Colonic mucosa (tissue), 4 donors: ENCODE measurements at regions not wholly inside any gene's neighbourhood (a gene's known extent, or its start where the extent isn't known, plus 50 kb on each side); places are given as distances from the start of the nearest gene placed in this dataset.

Experiments
- DNase-seq: peaks from one replicate; pipeline ENCODE4 v3.0.0-alpha.2; 2020
- H3K27ac ChIP-seq: fragments of 200-600 bp; one replicate; pipeline ENCODE4 v1.8.0; 2021
- H3K27me3 ChIP-seq: fragments of 200-600 bp; one replicate; pipeline ENCODE4 v1.8.0; 2021
- H3K36me3 ChIP-seq: fragments of 200-600 bp; one replicate; pipeline ENCODE4 v1.8.0; 2021
- H3K4me1 ChIP-seq: fragments of 200-600 bp; one replicate; pipeline ENCODE4 v1.8.0; 2021; ENCODE audit warnings: mild to moderate bottlenecking
- H3K4me3 ChIP-seq: fragments of 200-600 bp; one replicate; pipeline ENCODE4 v1.8.0; 2021
- H3K9ac ChIP-seq, 2 donors: one replicate each; pipeline ENCODE4 v1.7.0; 2013; ENCODE audit warnings: control low read depth in 2 of 2, low read depth in 2 of 2, low read length in 2 of 2
- H3K9me3 ChIP-seq: fragments of 200-600 bp; one replicate; pipeline ENCODE4 v1.8.0; 2021
- intact Hi-C: fragments of 100-400 bp; cut with DNase I; formaldehyde crosslinking; loops from one replicate; pipeline ENCODE4 v1.14.1; 2022
- TF ChIP-seq, protein P1 (sequence below): fragments of 200-600 bp; IDR thresholded peaks from one replicate; pipeline ENCODE4 v1.8.0; 2022; ENCODE audit warnings: antibody characterized with exemption, mild to moderate bottlenecking
- donor health status: healthy.
- donor health status: DM: no; HTN: no; CAD: no.
- donor health status: DM: no; HTN: no; CAD: no.

DNA sequence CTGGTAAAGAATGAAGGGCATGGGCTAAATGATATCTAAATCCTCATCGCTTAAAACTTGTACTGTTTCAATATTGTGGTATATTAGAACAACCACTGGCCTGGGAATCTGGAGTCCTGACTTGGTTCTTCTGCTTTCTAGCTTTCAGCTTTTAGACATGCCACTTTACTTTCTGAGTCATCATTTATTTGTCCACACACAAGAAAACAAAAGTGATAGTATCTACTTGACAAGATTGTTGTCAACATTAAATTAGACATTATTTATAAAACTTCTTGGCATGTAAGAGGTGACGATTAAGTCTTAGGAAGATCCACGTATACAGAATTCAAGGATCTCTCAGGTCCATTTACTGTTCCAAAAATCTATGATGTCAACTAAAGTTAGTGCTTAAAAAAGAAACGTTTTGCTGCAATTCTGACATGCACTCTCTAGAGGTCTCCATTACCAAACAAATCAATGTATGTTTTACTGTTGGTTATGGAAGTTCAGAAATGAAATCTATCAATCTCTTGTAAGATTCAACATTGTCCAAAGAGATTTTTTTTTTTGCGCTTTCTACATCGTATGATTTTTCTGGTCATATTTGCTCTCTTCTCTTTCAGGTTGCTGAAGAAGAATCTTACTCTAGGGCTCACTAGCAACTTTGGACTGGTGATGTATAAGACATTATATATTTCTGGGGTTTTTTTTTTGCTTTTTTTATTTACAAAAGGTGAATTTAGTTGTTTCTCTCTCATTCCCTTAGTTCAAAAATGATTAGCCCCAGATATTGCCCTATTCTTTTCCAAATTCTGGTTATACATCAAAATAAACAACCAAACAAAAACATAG lies 53.6 kb upstream of the DYNC1I1 start:
- Histone ChIP-seq H3K9me3 (no peaks in the 10 kb centered on the region), H3K9ac (no peak overlapping the region), H3K27ac (no peak overlapping the region), H3K4me3 (no peak overlapping the region), H3K27me3 (no peaks in the 10 kb centered on the region), H3K36me3 (no peaks in the 10 kb centered on the region), H3K4me1 (no peaks in the 10 kb centered on the region)
- intact Hi-C loops, result no loop called here
- no peak for DNase-seq
- TF ChIP-seq, protein P1, sequence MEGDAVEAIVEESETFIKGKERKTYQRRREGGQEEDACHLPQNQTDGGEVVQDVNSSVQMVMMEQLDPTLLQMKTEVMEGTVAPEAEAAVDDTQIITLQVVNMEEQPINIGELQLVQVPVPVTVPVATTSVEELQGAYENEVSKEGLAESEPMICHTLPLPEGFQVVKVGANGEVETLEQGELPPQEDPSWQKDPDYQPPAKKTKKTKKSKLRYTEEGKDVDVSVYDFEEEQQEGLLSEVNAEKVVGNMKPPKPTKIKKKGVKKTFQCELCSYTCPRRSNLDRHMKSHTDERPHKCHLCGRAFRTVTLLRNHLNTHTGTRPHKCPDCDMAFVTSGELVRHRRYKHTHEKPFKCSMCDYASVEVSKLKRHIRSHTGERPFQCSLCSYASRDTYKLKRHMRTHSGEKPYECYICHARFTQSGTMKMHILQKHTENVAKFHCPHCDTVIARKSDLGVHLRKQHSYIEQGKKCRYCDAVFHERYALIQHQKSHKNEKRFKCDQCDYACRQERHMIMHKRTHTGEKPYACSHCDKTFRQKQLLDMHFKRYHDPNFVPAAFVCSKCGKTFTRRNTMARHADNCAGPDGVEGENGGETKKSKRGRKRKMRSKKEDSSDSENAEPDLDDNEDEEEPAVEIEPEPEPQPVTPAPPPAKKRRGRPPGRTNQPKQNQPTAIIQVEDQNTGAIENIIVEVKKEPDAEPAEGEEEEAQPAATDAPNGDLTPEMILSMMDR, result no peak

DNA sequence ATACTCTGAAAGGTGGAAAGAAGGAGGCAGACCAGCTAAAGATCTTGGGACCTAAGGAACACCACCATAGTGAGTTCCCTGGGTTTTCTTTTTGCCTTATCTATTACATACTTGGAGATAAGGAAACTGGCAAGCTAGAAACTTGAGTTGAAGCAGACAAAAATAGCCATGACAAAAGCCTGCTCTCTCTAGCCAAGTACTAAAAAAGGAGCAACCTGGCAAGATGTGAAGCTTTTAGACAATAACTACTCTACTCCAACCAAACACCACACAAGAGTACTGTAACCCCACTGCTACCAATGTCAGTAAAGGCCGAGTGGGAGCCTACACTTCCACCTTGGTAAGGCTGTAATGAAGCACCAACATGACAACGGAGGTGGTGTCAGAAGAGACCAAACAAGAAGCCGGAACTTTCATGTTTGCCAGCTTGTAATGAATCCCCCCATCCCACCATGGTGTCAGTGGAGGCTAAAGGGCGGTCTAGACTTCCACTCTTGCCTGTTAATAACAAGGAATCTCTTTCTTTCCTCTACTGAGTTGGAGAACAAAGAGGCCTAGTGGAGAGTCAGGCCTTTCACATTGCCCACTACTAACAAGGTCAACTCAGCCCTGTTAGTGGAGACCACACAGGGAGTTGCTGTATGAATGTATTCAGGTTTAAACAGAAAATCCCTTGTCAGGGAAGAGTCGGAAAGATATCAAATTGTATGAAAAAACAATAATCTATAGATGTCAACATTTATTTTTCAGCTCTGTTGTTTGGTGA lies 55.8 kb upstream of the DYNC1I1 start:
- no peak for DNase-seq
- H3K9ac ChIP-seq, result no peak overlapping the region
- intact Hi-C loops, result no loop called here
- H3K36me3 ChIP-seq, result no peaks in the 10 kb centered on the region
- H3K9me3 ChIP-seq, result no peaks in the 10 kb centered on the region
- no peaks in the 10 kb centered on the region for H3K27me3 ChIP-seq
- H3K4me1 ChIP-seq, result no peaks in the 10 kb centered on the region
- TF ChIP-seq, protein P1, result no peak
- no peak overlapping the region for H3K27ac ChIP-seq
- H3K4me3 ChIP-seq, result no peak overlapping the region

DNA sequence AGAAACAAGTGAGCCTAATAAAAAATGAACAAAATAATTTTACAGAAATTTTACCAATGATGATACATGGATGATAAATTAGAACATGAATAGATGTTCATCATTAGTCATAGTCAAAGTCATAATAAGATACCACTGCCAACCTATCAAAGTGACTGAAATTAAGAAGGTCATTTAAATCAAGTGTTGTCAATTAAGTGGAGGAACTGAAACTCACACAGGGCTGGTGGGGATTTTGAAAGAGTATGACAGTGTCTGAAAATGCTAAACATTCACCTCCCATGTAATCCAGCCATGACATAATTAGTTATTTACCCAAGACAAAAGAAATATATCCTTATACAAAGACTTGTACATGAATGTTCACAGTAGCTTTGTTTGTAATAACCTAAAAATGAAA lies 57.1 kb upstream of the DYNC1I1 start:
- Histone ChIP-seq H3K27ac (no peak overlapping the region), H3K27me3 (no peaks in the 10 kb centered on the region), H3K4me1 (no peaks in the 10 kb centered on the region), H3K36me3 (no peaks in the 10 kb centered on the region), H3K9me3 (no peaks in the 10 kb centered on the region), H3K9ac (no peak overlapping the region), H3K4me3 (no peak overlapping the region)
- DNase-seq, result no peak
- TF ChIP-seq, protein P1, result no peak
- intact Hi-C loops, result no loop called here

DNA sequence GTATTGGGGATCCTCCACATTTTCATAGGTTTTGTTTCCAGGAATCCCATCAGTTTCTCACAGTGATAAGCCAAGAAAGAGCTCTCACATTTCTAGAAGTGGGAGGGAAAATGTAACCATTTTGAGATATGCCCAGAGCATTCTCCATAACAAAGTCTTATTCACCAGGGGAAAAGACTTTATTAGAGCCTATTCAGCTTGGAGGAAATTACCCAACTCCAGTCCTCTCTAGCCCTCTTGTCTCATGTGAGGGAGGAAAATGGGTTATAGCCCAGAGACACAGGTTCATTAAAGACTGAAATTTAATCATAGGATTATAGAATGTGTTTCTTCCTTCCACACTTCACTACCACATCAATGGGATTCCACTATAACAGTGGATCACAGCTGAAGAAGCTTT lies 61.6 kb upstream of the DYNC1I1 start:
- DNase-seq, result no peak
- H3K9me3 ChIP-seq, result no peaks in the 10 kb centered on the region
- H3K27me3 ChIP-seq, result no peaks in the 10 kb centered on the region
- H3K4me1 ChIP-seq, result no peaks in the 10 kb centered on the region
- intact Hi-C loops, result no loop called here
- H3K36me3 ChIP-seq, result no peaks in the 10 kb centered on the region
- no peak overlapping the region for H3K27ac ChIP-seq
- TF ChIP-seq, protein P1, result no peak
- H3K9ac ChIP-seq, result no peak overlapping the region
- H3K4me3 ChIP-seq, result no peak overlapping the region

DNA sequence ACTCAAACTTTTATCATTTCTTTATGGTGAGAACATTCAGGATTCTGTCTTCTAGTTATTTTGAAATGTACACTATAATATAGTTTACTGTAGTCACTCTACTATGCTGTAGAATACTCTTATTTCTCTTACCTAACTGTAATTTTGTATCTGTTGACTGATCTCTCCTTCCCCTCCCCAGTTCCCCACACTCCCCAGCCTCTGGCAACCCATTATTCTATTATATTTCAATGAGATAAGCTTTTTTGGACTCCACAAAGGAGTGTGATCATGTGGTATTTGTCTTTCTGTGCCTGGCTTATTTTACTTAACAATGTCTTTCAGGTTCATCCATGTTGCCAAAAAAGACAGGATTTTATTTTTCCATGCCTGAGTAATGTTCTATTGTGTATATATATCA lies 71.4 kb upstream of the DYNC1I1 start:
- Histone ChIP-seq H3K27ac (no peak overlapping the region), H3K9me3 (no peaks in the 10 kb centered on the region), H3K27me3 (no peaks in the 10 kb centered on the region), H3K4me1 (no peaks in the 10 kb centered on the region), H3K9ac (no peak overlapping the region), H3K4me3 (no peak overlapping the region), H3K36me3 (no peaks in the 10 kb centered on the region)
- no peak for DNase-seq
- intact Hi-C loops, result no loop called here
- TF ChIP-seq, protein P1, result no peak
